ENCODE measurements at regions not wholly inside any gene's neighbourhood (a gene's known extent, or its start where the extent isn't known, plus 50 kb on each side); places are given as distances from the start of the nearest gene placed in this dataset.

- no peak for DNase-seq (ENCODE audit: low read depth)
Measured at GRCh38 chr16:54677308-54677950, 253.2 kb upstream of the IRX5 start.

DNA sequence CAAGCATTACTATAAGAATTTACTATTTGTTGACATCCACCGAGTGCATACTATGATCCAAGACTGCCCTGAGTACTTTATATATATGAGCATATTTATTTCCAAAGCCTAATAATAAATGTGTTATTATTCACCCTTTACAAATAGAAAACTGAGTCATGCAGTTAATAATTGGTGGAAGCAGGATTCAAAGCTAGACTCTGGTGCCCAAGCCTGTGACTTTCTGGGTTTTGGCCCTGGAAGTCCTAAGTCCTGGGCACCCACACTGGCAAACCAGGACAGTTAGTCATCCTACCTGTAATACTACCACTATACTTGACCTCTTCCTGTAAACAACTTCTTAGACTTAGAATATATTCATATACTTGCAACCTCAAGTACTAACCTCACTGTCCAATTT is 257.4 kb upstream of the IRX5 start:
- no peak for DNase-seq (ENCODE audit: low read depth)

GRCh38 chr16:54672500-54672899 is 258.2 kb upstream of the IRX5 start:
- DNase-seq (ENCODE audit: low read depth), result no peak

- no peak for DNase-seq (ENCODE audit: low read depth)
Measured at GRCh38 chr16:54657709-54658102, 273.0 kb upstream of the IRX5 start.

GRCh38 chr16:54657058-54657708 is 273.5 kb upstream of the IRX5 start:
- DNase-seq (ENCODE audit: low read depth), result no peak

DNA sequence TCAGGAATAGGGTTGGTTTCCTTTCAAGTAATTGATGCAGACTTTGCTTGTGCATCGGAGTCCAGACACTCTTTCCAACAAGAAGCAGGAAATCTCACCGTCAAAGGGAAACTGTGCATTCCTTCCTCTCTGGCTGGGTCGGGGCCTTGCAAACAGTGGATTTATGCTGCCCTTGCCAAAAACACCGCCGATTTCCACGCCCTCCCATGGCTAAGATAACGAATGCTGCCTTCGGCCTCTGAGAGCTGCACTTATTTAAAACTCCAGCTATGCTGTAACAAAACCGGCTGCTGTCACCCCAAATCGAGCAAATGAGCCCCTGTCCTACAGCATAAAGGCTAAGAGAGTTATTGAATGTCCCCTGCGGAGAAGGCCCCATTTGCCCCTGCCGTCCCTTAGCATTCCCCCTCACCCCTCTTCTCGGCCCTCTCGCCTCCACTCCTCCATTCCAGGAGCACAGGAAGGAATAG is 275.5 kb upstream of the IRX5 start:
- no peak for DNase-seq (ENCODE audit: low read depth)

GRCh38 chr16:54654429-54654828 is 276.2 kb upstream of the IRX5 start:
- no peak for DNase-seq (ENCODE audit: low read depth)

- no peak for DNase-seq (ENCODE audit: low read depth)
Measured at GRCh38 chr16:54652201-54652770, 278.4 kb upstream of the IRX5 start.

- no peak for DNase-seq (ENCODE audit: low read depth)
Measured at GRCh38 chr16:54651440-54652195, 279.0 kb upstream of the IRX5 start.

DNA sequence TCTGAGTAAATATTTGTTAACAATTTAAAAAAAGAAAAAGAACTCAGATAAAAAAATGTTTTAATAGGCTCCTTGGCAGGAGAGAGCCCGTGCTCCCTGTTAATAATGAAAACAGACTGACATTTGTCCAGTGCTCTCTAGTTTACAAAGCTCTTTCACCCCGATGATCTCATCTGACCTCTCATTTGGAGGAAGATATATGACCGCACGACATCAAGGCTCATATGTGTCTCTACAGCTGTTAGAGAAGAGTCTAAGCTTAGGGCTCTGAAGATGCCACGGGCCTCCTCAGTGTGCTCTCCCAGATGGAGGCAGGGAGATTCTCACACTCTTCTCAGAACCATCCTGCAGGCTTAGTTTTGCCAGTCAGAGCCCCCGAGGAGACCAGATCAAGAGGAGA is 280.8 kb upstream of the IRX5 start:
- no peak for DNase-seq (ENCODE audit: low read depth)

DNA sequence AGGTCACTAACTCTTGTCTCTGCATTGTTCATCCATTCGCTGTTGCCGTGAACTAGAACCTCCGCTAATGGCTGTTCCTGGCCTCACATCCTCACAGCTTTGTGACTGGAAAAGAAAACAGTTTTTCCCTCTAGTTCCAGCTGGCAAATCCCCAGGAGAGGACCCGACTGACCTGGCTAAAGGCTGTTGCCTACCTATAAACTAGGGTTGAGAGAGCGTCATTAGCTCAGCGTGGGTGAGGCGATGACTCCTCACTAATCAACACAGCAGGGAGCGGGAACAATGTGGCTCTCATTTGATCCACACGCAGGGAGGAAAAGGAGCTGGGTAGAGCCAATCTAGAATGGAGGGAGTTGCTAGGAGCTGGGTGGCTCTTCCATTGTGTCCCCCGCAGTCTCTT is 282.1 kb upstream of the IRX5 start:
- DNase-seq (ENCODE audit: low read depth), result no peak

DNA sequence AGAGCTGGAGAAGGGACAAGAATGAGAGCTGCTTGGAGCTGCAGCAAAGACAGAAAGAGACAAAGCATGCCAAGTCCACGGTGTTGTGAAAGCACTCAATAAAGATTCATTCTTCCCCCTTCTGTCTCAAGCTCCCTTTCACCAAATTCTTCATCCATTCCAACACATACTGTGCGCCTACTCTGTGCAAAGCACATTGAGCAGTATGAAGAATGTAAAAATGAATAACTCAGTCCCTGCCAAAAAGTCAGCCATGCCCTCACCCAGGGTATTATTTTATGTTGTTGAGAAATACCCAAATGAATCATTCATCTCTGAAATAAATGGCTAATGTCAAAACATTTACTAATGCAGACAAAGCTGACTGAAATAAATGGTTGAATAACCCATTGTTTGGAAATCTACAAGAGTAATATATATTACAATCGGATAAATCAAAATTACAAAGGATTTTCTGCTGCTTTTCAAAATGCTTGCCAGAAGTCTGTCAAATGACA is 282.9 kb upstream of the IRX5 start:
- no peak for DNase-seq (ENCODE audit: low read depth)

- no peak for DNase-seq (ENCODE audit: low read depth)
Measured at GRCh38 chr16:54647216-54647615, 283.4 kb upstream of the IRX5 start.

DNA sequence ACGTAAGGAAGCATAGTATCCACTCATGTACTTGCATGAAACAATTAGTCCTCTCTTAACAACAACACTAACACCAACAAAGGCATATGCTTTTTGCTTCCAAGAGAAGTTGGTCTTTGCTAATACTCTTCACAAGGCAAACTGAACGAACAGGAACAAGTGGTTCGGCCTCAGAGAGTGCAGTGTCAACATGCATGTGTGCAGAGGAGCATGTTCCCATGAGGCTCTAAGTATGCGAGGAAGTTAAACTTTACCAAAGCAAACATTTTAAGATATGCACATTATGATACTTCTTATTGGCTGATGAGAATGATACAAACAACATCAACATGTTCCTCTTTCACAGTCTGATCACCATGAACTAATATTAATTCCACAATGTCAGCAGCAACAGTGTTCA is 285.3 kb upstream of the IRX5 start:
- DNase-seq (ENCODE audit: low read depth), result no peak

DNA sequence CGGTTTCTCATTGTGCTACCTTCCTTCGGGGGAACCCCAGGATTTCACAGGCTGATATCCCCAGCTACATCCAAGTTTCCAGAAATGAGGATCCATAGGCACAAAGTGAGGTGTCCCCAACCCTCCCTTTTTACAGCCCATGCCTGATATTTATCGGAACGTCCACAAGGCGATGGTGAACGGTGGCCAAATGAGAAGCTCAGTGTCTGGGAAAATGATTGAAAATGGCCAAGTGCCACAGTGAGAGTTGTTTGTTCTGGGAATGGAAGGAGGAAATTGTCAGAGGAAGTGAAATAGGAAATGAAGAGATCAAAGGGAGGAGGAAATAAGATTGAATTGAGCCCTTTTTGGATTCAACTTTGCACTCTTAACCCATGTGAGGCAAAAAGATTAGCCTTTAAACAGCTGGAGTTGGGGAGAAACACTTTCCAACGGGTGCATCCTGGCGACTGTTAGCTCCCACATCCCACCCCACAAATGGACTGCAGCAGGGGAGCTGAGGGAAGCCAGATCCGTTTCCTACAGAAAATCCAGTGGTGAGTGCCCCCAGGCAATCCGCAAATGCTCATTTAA is 294.4 kb upstream of the IRX5 start:
- DNase-seq (ENCODE audit: low read depth), result no peak

DNA sequence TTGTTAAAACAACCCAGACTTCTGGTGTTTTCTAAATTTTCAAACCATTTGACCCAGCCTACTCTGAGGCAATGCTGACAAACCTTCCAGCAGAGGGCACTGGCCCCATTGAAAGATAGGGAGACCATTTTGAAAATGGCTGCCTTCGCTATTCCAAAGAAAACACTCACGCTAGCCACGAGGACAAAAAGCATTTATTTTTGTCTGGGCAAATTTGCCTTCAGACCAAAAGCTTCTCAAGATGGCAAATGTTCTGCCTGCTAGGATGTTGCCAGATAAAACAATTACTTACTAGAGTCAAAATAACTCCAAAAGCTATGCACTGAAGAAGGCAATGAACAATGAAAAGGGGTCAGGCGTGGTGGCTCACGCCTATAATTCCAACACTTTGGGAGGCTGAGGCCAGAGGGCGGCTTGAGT is 296.7 kb upstream of the IRX5 start:
- no peak for DNase-seq (ENCODE audit: low read depth)

GRCh38 chr16:54632322-54633220 is 298.1 kb upstream of the IRX5 start:
- DNase-seq (ENCODE audit: low read depth), result no peak

DNA sequence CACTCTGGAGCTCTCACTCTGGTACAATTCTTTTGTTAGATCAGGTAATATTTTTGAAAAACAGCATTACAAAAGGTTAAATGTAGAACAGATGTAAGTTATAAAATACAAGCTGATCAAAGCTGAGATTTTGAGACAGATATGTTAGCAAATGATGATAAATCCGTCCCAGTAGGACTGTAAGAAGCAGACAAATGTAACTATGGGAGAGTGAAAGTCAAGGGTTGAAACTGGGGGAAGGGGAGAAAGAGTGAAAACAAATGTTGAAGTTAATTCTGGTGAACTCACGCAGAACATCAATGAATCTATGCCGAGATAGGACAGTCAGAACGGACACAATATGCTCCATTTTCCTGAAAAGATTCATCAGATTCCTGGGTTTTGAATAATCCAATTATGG is 298.9 kb upstream of the IRX5 start:
- no peak for DNase-seq (ENCODE audit: low read depth)

DNA sequence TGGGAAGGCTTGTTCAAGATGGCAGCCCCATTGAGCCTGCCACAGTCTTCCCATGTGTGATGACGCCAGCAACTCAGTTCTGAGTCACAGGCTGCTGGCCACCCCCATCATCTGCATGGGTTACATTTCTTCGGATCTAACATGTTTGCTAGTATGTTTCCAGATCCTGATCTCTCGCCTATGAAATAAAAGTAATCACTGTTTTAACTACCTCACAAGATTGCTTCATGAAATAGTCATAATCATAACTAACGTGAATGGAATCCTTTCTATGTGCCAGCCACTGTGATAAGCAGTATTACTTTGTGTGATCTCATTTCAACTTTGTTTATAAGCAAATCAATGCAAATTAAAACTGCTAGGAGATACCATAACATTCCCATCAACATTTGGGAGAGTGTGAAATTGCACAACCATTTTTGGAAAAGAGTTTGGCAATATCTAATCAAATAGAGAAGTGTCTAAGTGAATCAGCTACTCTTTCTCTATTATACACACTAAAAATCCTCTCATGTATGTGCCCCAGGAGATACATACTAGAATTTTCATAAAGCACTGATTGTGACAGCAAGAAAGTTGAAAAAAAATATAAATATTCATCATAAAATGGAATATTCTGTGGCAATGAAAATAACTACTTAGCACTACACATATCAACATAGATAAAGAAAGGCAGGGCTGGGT is 300.2 kb upstream of the IRX5 start:
- no peak for DNase-seq (ENCODE audit: low read depth)

- no peak for DNase-seq (ENCODE audit: low read depth)
Measured at GRCh38 chr16:54628796-54629625, 301.7 kb upstream of the IRX5 start.
